H1 (cell line): ENCODE measurements at regions not wholly inside any gene's neighbourhood (a gene's known extent, or its start where the extent isn't known, plus 50 kb on each side); places are given as distances from the start of the nearest gene placed in this dataset.

Experiments used
- ASH2L ChIP-seq: fragments of 200-600, 300-600 bp; sonication (generic); IDR thresholded peaks from one replicate; pipeline ENCODE4 v1.7.1; 2017; ENCODE audit warnings: low read length
- EP300 ChIP-seq, 2 experiments: IDR thresholded peaks; 1 replicate in 1 of 2; 2 replicates in 1 of 2; pipeline ENCODE4 v1.6.1; 2011 to 2012; ENCODE audit warnings: low read depth in 2 of 2, low read length in 2 of 2, mild to moderate bottlenecking in 2 of 2, borderline replicate concordance in 1 of 2, inconsistent platforms in 1 of 2, moderate library complexity in 1 of 2
- GABPA ChIP-seq: IDR thresholded peaks from 2 replicates; pipeline ENCODE4 v1.6.1; 2011; ENCODE audit warnings: mild to moderate bottlenecking, low read length, moderate library complexity, borderline replicate concordance; ENCODE audit not compliant: insufficient read depth
- HDAC6 ChIP-seq: IDR thresholded peaks from one replicate; pipeline ENCODE4 v1.7.1; 2012; ENCODE audit warnings: low read depth, mild to moderate bottlenecking, inconsistent platforms, low read length, moderate library complexity
- JUN ChIP-seq: IDR thresholded peaks from 2 replicates; pipeline ENCODE4 v1.6.1; 2011; ENCODE audit warnings: low read depth, mild to moderate bottlenecking, improper control_type of control experiment, low read length
- KDM4A ChIP-seq: IDR thresholded peaks from one replicate; pipeline ENCODE4 v1.7.1; 2012; ENCODE audit warnings: low read depth, mild to moderate bottlenecking, moderate library complexity, low read length, inconsistent platforms; ENCODE audit not compliant: severe bottlenecking
- MAFK ChIP-seq: IDR thresholded peaks from 2 replicates; pipeline ENCODE4 v1.6.1; 2012; ENCODE audit warnings: low read depth, mild to moderate bottlenecking, improper control_type of control experiment, low read length
- PHF8 ChIP-seq: fragments of 200-600 bp; sonication (generic); conservative IDR thresholded peaks from 2 replicates; pipeline ENCODE4 v1.7.1; 2012; ENCODE audit warnings: low read depth, mild to moderate bottlenecking, inconsistent platforms, low read length, moderate library complexity
- POLR2AphosphoS5 ChIP-seq: IDR thresholded peaks from 2 replicates; pipeline ENCODE4 v1.6.1; 2011; ENCODE audit warnings: low read depth, low read length
- POU5F1 ChIP-seq: IDR thresholded peaks from 2 replicates; pipeline ENCODE4 v1.6.1; 2011; ENCODE audit warnings: low read depth, mild to moderate bottlenecking, low read length, moderate library complexity
- RBBP5 ChIP-seq: IDR thresholded peaks from 2 replicates; pipeline ENCODE4 v1.7.1; 2012; ENCODE audit warnings: low read depth, mild to moderate bottlenecking, inconsistent platforms, low read length, moderate library complexity, borderline replicate concordance
- SUZ12 ChIP-seq: fragments of 200-600 bp; sonication (generic); IDR thresholded peaks from 2 replicates; pipeline ENCODE4 v1.6.1; 2012; ENCODE audit warnings: mild to moderate bottlenecking, inconsistent platforms, low read length, moderate library complexity, mixed read lengths
- TF ChIP-seq, protein P1 (sequence below): IDR thresholded peaks from 2 replicates; pipeline ENCODE4 v1.6.1; 2012; ENCODE audit warnings: inconsistent platforms

DNA sequence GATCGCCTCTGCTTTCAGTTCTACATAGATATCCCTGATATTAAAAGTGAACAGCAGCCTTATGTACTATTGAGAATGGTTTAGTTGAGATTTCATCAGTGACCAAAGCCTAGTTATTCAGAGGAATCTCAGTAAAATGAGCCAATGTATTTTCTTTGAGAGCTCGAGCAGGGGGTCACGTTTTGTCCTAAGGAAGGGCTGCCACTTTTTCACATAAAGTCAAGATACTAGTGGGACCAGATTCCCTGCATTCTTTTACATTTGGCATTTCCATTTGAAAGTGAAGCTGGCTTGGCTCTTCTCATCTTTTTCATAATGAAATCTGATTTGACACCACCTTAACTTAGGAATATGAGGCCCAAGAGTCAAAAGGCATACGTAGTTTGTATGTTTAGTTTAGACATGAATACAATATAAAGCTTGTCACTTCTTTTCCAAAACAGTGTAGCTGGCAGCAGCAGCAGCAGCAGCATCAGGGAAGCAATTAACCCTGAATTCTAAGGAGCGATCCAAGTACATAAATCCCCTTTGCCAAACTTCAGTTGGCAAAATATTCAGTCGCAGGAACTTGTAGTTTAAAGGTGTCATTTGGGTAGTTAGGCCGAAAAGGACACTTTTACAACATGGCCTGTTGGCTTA is 1752.2 kb upstream of the PCDH20 start (continued):
- TF ChIP-seq MAFK: no peak
- no peak for TF ChIP-seq POLR2AphosphoS5
- TF ChIP-seq EP300 (IDR thresholded peaks at IDR 0.05; ENCODE audit: borderline replicate concordance in 1 of 2, low read depth in 2 of 2, low read length in 2 of 2): no peak
- TF ChIP-seq JUN: no peak
- TF ChIP-seq SUZ12: no peak
- no peak; the same call in 1 of the 2 replicates for TF ChIP-seq RBBP5
- TF ChIP-seq, protein P1, sequence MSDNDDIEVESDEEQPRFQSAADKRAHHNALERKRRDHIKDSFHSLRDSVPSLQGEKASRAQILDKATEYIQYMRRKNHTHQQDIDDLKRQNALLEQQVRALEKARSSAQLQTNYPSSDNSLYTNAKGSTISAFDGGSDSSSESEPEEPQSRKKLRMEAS: no peak
- TF ChIP-seq HDAC6: no peak
- TF ChIP-seq ASH2L: peak; percentile 84
- TF ChIP-seq GABPA: no peak
- no peak for TF ChIP-seq PHF8
- TF ChIP-seq KDM4A: no peak
- TF ChIP-seq POU5F1: no peak
